H9 (cell line): ENCODE measurements at regions not wholly inside any gene's neighbourhood (a gene's known extent, or its start where the extent isn't known, plus 50 kb on each side); places are given as distances from the start of the nearest gene placed in this dataset.

Experiments used
- DNase-seq: peaks from one replicate; pipeline ENCODE4 v3.0.0-alpha.2; 2017
- H2AFZ ChIP-seq: one replicate; pipeline ENCODE4 v1.6.1; 2013; ENCODE audit warnings: mild to moderate bottlenecking, low read length, control low read depth, moderate library complexity
- H2AK5ac ChIP-seq: 2 replicates; pipeline ENCODE4 v1.6.1; 2013; ENCODE audit warnings: low read length, control low read depth, mixed read lengths; ENCODE audit not compliant: insufficient read length
- H2BK120ac ChIP-seq: one replicate; pipeline ENCODE4 v1.6.1; 2013; ENCODE audit warnings: low read depth, mild to moderate bottlenecking, low read length, control low read depth, inconsistent platforms; ENCODE audit not compliant: poor library complexity, severe bottlenecking
- H2BK12ac ChIP-seq: 2 replicates; pipeline ENCODE4 v1.6.1; 2013; ENCODE audit warnings: low read length, control low read depth, mixed read lengths, low read depth; ENCODE audit not compliant: insufficient read length
- H2BK15ac ChIP-seq: 2 replicates; pipeline ENCODE4 v1.6.1; 2013; ENCODE audit warnings: low read depth, low read length, control low read depth
- H2BK20ac ChIP-seq: one replicate; pipeline ENCODE4 v1.6.1; 2013; ENCODE audit warnings: low read depth, mild to moderate bottlenecking, low read length, control low read depth, inconsistent platforms; ENCODE audit not compliant: poor library complexity, severe bottlenecking
- H2BK5ac ChIP-seq: 2 replicates; pipeline ENCODE4 v1.6.1; 2013; ENCODE audit warnings: low read length, control low read depth, mixed read lengths; ENCODE audit not compliant: insufficient read length
- H3K14ac ChIP-seq: 2 replicates; pipeline ENCODE4 v1.6.1; 2013; ENCODE audit warnings: low read length, control low read depth; ENCODE audit not compliant: insufficient read depth
- H3K18ac ChIP-seq: 2 replicates; pipeline ENCODE4 v1.6.1; 2013; ENCODE audit warnings: low read depth, mild to moderate bottlenecking, mixed read lengths, low read length, control low read depth; ENCODE audit not compliant: insufficient read length
- H3K23ac ChIP-seq: 2 replicates; pipeline ENCODE4 v1.6.1; 2013; ENCODE audit warnings: low read length, control low read depth, mixed read lengths, low read depth; ENCODE audit not compliant: insufficient read length
- H3K23me2 ChIP-seq: 2 replicates; pipeline ENCODE4 v1.6.1; 2013; ENCODE audit warnings: low read depth, mild to moderate bottlenecking, mixed read lengths, low read length, control low read depth; ENCODE audit not compliant: insufficient read length, poor library complexity, severe bottlenecking
- H3K27ac ChIP-seq: 2 replicates; pipeline ENCODE4 v1.5.1; 2013; ENCODE audit warnings: low read length, control low read depth, mixed read lengths, low read depth; ENCODE audit not compliant: insufficient read length
- H3K27me3 ChIP-seq: 2 replicates; pipeline ENCODE4 v1.6.1; 2013; ENCODE audit warnings: low read length, control low read depth, inconsistent platforms; ENCODE audit not compliant: insufficient read depth
- H3K4ac ChIP-seq: 2 replicates; pipeline ENCODE4 v1.6.1; 2013; ENCODE audit warnings: low read depth, mild to moderate bottlenecking, control low read depth, inconsistent platforms, low read length, moderate library complexity
- H3K4me1 ChIP-seq: 2 replicates; pipeline ENCODE4 v1.6.1; 2013; ENCODE audit warnings: low read length, control low read depth, inconsistent platforms; ENCODE audit not compliant: insufficient read depth
- H3K4me2 ChIP-seq: 2 replicates; pipeline ENCODE4 v1.6.1; 2013; ENCODE audit warnings: low read length, control low read depth, mixed read lengths; ENCODE audit not compliant: insufficient read length, insufficient read depth
- H3K56ac ChIP-seq: 2 replicates; pipeline ENCODE4 v1.6.1; 2013; ENCODE audit warnings: low read depth, mild to moderate bottlenecking, mixed read lengths, low read length, control low read depth; ENCODE audit not compliant: insufficient read length
- H3K79me1 ChIP-seq: 2 replicates; pipeline ENCODE4 v1.6.1; 2013; ENCODE audit warnings: low read depth, mild to moderate bottlenecking, moderate library complexity, low read length, control low read depth, inconsistent platforms; ENCODE audit not compliant: insufficient read depth, poor library complexity, severe bottlenecking
- H3K79me2 ChIP-seq: 2 replicates; pipeline ENCODE4 v1.6.1; 2013; ENCODE audit warnings: low read length, control low read depth, inconsistent platforms; ENCODE audit not compliant: insufficient read depth
- H3K9ac ChIP-seq: 2 replicates; pipeline ENCODE4 v1.6.1; 2013; ENCODE audit warnings: low read length, control low read depth, mixed read lengths; ENCODE audit not compliant: insufficient read length; ENCODE audit errors: extremely low read depth
- H3K9me3 ChIP-seq: one replicate; pipeline ENCODE4 v1.6.1; 2013; ENCODE audit warnings: low read depth, low read length, inconsistent platforms; ENCODE audit not compliant: control insufficient read depth
- H3T11ph ChIP-seq: one replicate; pipeline ENCODE4 v1.6.1; 2013; ENCODE audit warnings: mild to moderate bottlenecking, low read length, control low read depth, inconsistent platforms
- H4K20me1 ChIP-seq: one replicate; pipeline ENCODE4 v1.6.1; 2013; ENCODE audit not compliant: control insufficient read depth, insufficient read length, insufficient read depth
- H4K5ac ChIP-seq: 2 replicates; pipeline ENCODE4 v1.6.1; 2013; ENCODE audit warnings: low read depth, mild to moderate bottlenecking, mixed read lengths, low read length, control low read depth; ENCODE audit not compliant: insufficient read length
- H4K8ac ChIP-seq: replicated peaks from 2 replicates; pipeline ENCODE4 v1.6.1; 2013; ENCODE audit warnings: low read length, control low read depth, mixed read lengths, low read depth; ENCODE audit not compliant: insufficient read length
- H4K91ac ChIP-seq: 2 replicates; pipeline ENCODE4 v1.6.1; 2013; ENCODE audit warnings: low read depth, mild to moderate bottlenecking, moderate library complexity, mixed read lengths, low read length, control low read depth; ENCODE audit not compliant: insufficient read length
- H3K27ac Mint-ChIP-seq, 3 experiments: 2 replicates in 2 of 3; 3 replicates in 1 of 3; pipeline ENCODE4 v1.8.0; 2020 to 2021; ENCODE audit warnings: mixed read lengths in 3 of 3, mild to moderate bottlenecking in 1 of 3, moderate library complexity in 1 of 3
- H3K27me3 Mint-ChIP-seq: 2 replicates; pipeline ENCODE4 v1.8.0; 2021; ENCODE audit warnings: low read depth, mild to moderate bottlenecking, moderate library complexity, mixed read lengths
- H3K36me3 Mint-ChIP-seq, 3 experiments: 2 replicates in 2 of 3; 3 replicates in 1 of 3; pipeline ENCODE4 v1.8.0; 2020 to 2021; ENCODE audit warnings: low read depth in 3 of 3, mixed read lengths in 3 of 3; ENCODE audit not compliant: insufficient read depth in 1 of 3
- H3K4me1 Mint-ChIP-seq, 2 experiments: 2 replicates each; pipeline ENCODE4 v1.8.0; 2020; ENCODE audit warnings: mixed read lengths in 2 of 2
- H3K4me3 Mint-ChIP-seq, 2 experiments: 2 replicates in 1 of 2; 3 replicates in 1 of 2; pipeline ENCODE4 v1.8.0; 2020 to 2021; ENCODE audit warnings: mild to moderate bottlenecking in 2 of 2, mixed read lengths in 2 of 2, moderate library complexity in 1 of 2
- H3K9me3 Mint-ChIP-seq, 2 experiments: 2 replicates in 1 of 2; 3 replicates in 1 of 2; pipeline ENCODE4 v1.8.0; 2020; ENCODE audit warnings: mild to moderate bottlenecking in 2 of 2, mixed read lengths in 2 of 2, moderate library complexity in 1 of 2
- WGBS: extraction: QIAGEN DNeasy Blood & Tissue Kit; methylation state at CpG from one replicate; pipeline ENCODE4 v1.1.7; 2013; ENCODE audit warnings: missing lambda C conversion rate, low lambda C conversion rate, mixed read lengths; ENCODE audit not compliant: insufficient read length; ENCODE audit errors: extremely low coverage; 5-methylcytosine and 5-hydroxymethylcytosine counted together
- TF ChIP-seq, protein P1 (sequence below): fragments of 200-600 bp; sonication (generic); conservative IDR thresholded peaks from 3 replicates; pipeline ENCODE4 v1.8.0; 2021; ENCODE audit warnings: antibody characterized with exemption, mild to moderate bottlenecking

DNA sequence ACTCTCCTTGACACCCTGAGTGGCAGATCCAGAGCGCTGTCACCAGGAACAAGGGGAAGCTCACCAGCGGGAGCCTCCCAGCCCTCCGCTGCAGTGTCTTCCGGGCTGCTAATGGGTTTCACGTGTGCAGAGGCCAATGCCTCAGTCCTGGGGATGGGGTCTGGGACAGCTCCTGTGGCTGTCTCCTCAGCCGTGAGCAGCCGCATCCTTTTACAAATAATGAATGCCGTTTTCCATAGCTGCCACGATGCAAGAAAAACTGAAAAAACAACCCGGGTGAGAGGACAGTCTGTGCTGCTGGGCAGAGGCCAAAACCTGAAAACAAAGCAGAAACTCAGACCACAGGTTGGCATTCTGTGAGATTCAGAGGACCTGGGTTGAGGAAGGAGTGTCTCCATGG, 212.2 kb upstream of the RAB4A start:
- Histone ChIP-seq H3T11ph (no peak overlapping the region), H4K8ac (no peak overlapping the region), H2BK20ac (no peak overlapping the region), H3K27me3 (no peaks in the 10 kb centered on the region), H3K4me2 (no peak overlapping the region), H3K4ac (no peak overlapping the region), H3K79me1 (no peaks in the 10 kb centered on the region), H4K5ac (no peak overlapping the region), H3K27ac (no peak overlapping the region), H3K4me1 (no peaks in the 10 kb centered on the region), H4K91ac (no peak overlapping the region), H2BK5ac (no peak overlapping the region), H2AFZ (no peak overlapping the region), H2BK15ac (no peak overlapping the region), H3K23ac (no peak overlapping the region), H3K14ac (no peak overlapping the region), H3K9ac (no peak overlapping the region), H2BK120ac (no peak overlapping the region), H4K20me1 (no peaks in the 10 kb centered on the region), H2BK12ac (no peak overlapping the region), H3K9me3 (no peaks in the 10 kb centered on the region), H3K79me2 (no peaks in the 10 kb centered on the region), H3K23me2 (no peaks in the 10 kb centered on the region), H3K18ac (no peak overlapping the region), H2AK5ac (no peak overlapping the region), H3K56ac (no peak overlapping the region)
- DNase-seq: no peak
- Mint-ChIP-seq H3K36me3 (no peaks in the 10 kb centered on the region), H3K4me1 (peaks cover 25 to 36% of the 10 kb centered on the region in 2 experiments), H3K4me3 (no peak overlapping the region), H3K27ac (no peak overlapping the region), H3K27me3 (peaks cover 6% of the 10 kb centered on the region), H3K9me3 (no peaks in the 10 kb centered on the region)
- WGBS: no CpG with 5 or more reads among the region's 10 CpGs
- TF ChIP-seq, protein P1, sequence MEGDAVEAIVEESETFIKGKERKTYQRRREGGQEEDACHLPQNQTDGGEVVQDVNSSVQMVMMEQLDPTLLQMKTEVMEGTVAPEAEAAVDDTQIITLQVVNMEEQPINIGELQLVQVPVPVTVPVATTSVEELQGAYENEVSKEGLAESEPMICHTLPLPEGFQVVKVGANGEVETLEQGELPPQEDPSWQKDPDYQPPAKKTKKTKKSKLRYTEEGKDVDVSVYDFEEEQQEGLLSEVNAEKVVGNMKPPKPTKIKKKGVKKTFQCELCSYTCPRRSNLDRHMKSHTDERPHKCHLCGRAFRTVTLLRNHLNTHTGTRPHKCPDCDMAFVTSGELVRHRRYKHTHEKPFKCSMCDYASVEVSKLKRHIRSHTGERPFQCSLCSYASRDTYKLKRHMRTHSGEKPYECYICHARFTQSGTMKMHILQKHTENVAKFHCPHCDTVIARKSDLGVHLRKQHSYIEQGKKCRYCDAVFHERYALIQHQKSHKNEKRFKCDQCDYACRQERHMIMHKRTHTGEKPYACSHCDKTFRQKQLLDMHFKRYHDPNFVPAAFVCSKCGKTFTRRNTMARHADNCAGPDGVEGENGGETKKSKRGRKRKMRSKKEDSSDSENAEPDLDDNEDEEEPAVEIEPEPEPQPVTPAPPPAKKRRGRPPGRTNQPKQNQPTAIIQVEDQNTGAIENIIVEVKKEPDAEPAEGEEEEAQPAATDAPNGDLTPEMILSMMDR: no peak
